ENCODE measurements at regions not wholly inside any gene's neighbourhood (a gene's known extent, or its start where the extent isn't known, plus 50 kb on each side); places are given as distances from the start of the nearest gene placed in this dataset.

DNA sequence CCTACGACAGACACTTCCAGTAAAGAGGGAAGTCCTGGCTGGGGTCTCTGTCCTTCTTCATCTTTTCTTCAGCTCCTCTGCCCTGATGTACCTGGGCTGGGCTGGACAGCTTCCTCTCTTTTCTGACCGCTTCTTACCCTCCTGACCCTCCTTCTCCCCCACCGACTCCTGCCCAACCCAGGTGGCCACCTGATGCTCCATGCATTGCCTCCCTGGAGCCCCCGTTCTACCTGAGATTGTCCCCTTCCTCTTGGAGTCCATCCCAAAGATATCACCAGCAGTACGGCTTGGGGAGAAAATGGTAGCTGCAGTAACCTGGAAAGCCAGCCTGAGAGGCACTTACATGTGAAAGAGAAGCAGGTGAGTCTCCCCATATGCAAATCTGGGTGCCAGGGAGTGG lies 566.3 kb downstream of the TCERG1L start:
- DNase-seq (ENCODE audit: low spot score), result no peak

DNA sequence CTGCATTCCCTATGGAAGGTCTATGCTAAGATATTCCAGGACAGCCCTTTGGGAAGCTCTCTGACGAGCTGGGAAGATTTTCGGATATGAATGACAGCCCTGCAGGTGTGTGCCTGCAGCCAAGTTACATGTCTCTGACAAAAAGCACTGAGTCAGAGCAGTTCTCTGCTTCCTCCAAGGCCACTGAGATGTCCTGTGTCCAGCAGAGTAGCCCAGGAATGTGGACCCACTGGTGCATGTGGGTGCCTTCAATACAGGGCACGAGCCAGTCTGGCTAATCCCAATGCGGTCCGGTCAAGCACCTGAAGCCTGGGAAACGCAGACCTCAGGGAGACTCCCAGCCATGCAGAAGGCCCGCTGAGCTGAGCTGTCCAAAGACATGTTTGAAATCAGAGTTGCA lies 565.7 kb downstream of the TCERG1L start:
- DNase-seq (ENCODE audit: low spot score), result no peak

DNA sequence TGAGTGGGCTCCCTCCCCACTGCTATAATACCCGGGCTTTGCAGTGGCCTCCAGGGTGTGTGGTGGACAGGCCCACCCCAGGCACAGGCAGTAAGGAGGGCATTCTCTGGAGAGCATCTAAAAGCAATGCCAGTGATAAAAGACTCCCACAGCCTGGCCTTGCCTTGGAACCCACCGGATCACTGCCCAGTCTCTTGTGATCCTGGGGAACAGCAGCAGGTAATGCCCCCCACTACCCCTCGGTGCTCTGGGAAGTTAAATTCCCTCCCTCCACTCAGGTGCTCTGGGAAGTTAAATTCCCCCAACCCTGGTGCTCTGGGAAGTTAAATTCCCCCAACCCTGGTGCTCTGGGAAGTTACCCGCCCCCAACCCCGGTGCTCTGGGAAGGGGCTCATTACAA lies 565.2 kb downstream of the TCERG1L start:
- no peak for DNase-seq (ENCODE audit: low spot score)

DNA sequence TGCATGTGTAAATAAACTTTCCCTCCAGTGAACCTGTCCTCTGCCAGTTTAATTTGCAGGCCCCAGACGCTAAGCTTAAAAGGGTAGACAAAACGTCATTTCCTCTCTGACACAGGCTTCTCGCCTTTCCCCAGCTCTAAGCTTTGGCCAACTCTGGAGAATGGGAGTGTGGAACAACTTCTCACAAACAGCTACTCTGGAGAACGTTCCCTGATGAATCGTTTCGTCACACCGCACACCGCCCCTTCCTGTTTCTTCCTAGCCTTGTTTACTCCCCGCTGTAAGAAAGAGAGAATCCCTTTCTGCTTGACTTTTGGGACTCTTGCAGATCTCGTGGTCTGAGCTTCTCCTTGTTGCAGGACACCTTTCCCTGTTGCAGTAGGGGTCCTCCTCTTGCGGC lies 564.2 kb downstream of the TCERG1L start:
- no peak for DNase-seq (ENCODE audit: low spot score)

DNA sequence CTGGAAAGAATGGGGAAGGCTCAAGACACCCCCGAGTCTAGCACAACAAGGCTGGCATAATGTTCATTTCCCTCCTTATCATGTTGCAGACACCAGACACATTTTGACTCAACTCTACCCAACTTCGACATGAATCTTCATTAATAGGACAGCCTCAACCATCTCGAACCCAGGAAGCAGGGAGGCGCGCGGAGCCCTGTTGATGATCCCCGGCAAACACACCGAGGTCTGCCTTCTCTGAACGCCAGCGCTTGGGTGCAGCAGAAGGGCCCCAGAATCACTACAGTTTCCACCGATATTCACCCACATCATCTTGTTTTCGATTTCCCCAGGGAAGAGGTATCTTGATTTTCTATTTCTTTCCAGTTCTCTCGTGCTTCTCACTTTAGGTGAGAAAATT lies 563.6 kb downstream of the TCERG1L start:
- no peak for DNase-seq (ENCODE audit: low spot score)

DNA sequence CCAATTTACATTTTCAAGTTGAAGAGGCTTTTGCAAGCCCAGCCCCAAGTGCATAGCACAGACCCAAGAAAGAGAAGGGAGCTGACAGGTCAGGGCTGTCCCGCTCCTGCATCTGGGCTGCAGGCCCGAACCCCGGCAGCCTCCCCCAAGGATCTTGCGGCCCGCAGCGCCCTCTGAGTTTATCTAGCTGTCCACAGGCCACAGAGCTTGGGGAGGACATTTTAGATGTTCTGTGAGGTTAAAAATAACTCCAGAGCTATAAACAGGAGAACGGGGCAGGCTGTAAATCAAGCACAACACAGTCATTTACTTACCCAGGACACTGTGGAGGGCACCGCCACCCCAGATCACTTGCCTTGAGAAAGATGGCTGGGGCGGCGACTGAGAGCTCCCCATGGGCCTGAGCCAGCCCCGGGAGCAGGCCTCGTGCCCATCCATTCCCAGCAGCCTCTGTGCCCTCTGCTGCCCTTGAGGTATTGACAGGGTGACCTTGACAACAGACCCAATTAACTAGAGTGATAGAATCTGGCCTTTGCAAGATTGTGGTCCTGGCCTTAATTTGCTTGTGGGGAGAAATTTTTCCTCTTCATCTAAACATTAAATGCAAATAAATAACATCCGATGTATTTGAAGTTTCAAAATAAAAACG lies 563.0 kb downstream of the TCERG1L start:
- DNase-seq (ENCODE audit: low spot score), result no peak

DNA sequence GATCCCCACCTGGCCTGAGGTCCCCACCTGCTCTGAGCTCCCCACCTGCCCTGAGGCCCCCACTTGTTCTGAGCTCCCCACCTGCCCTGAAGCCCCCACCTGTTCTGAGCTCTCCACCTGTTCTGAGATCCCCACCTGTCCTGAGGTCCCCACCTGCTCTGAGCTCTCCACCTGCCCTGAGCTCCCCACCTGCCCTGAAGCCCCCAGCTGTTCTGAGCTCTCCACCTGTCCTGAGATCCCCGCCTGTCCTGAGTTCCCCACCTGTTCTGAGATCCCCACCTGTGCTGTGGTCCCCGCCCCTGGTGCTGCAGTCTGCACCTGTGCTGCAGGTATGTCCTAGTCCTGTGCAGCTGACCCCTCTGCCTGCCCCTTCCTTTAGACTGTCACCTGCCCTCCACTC lies 561.6 kb downstream of the TCERG1L start:
- no peak for DNase-seq (ENCODE audit: low spot score)

DNA sequence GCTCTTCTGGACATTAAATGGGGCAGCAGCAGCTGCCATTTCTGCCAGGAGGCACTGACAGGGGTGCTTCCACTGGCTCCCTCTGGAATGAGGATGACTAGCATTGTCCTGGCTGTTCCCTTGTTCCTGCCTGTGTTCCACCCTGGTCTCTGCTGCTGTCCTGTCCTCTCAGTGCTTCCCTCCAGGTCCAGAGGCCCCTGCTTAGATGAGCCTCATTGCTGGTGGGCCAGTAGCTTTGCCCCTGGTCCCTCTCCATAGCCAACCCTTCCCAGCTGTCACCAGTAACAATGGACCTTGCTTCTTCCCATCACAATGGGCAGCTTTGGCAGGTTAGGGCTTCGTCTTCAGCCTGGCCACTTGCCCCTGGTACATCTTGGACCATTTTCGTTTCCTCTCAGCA lies 561.1 kb downstream of the TCERG1L start:
- DNase-seq (ENCODE audit: low spot score), result no peak

DNA sequence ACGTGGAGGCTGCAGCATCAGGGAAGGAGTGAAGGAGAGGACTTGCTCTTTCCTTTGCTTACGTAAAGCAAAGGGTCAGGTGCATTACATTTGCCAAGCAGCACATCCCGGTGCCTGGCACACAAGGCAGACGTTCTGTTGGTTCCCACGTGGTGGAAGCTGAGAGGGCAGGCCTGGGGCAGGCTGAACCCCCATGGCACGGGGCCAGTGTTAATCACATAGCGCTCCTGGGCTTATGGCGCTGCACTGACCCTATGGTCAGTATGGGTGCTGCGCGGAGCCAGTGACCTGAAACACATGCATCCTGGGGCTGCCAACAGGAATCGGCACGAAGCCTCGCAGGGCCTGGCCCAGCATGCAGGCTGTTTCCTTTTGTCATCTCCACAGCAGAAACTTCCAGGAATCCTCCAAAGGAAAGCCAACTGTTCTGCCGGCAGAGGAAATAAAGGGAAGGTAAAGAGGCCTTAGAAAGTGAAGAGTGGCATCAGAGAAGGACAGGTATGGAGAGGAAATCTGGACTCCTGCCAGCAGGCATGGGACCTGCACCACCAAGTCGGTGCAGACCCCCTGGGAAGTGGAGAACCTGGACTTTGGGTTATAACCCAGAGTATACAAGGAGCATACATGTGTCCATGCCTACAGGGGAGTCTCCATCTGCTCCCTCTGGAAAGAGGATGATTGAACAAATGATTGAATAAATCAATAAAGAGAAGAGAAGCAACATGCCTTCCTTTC lies 560.2 kb downstream of the TCERG1L start:
- DNase-seq (ENCODE audit: low spot score), result no peak

DNA sequence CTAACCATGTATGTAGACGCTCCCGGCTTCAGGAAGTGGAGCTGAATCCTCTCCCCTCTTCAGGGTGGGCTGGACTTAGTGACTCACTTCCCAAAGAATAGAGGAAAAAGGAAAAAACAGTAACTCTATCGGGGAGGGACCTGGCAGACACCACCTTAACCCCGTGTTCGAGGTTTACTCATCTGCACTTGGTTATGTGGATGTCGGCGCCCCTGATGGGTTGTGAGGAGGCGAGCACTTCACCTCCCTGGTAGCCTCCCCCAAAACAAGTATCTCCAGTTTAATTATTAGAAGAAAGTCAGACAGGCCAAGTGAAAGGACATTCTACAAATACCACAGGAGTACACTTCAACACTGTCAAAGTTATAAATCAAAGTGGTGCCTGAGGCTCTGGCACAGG lies 559.7 kb downstream of the TCERG1L start:
- DNase-seq (ENCODE audit: low spot score), result no peak

DNA sequence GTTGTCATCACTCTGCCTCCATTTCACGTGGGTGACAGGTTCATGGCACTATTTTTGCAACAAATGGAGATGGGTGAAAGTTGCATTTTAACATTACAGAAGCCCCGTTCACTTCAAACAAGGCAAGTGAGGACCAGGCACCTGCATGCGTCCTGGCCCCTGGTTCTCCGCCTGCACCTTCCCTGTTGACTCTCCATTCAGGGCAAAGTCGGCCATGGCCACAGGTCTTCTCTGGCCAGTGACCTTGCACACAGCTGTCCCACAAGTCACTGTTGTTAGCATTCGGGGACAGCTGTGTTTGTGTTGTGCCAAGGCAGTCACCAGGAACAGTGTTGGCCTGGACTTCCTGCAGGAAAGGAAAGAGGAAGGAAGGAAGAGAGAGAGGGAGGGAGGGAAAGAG lies 554.9 kb downstream of the TCERG1L start:
- DNase-seq (ENCODE audit: low spot score), result no peak

DNA sequence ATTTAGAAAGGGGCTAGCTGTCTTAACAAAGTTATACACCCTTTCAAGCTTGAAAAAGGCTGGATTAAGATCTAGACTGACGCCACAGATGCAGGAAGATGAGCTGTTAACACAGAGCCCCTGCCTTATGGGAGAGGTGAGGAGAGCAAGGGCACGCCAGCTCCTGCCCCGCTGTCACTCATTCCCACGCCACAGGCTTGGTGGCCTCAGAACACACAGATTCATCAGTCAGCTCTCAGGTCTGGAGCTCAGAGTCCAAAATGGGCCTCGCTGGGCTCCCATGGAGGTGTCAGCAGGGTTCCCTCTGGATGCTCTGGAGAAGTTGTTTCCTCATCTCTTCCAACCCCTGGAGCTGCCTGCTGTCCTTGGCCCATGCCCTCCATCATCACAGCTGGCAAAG lies 554.2 kb downstream of the TCERG1L start:
- DNase-seq (ENCODE audit: low spot score), result no peak

DNA sequence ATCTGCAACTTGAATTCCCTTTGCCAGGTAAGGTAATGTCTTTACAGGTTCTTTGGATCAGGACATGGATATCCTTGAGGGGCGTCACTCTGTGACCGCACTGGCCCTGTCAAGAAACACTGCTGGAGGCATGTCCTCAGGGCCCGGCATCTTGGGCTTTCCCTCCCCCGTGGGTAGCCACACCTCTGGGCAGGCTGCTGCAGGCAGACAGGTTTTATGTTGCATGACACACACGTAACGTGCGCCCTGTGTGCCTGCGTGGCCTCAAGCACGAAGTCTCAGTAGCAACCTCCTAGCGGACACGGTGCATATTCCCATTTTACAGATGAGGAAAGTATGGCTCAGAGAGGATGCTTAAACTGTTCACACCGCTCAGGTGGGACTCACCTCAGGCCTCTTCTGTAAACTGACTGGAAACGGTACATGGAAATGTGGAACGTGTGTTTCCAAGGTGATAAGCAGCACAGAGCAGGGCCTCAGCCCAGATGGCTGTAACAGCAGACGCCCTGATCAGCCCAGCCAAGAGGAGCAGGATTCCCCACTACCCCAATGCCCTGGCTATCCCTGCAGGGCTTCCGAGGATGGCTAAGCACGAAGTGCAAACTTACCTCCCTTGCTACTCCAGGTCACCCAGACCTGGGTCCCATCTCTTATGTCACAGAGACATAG lies 553.6 kb downstream of the TCERG1L start:
- no peak for DNase-seq (ENCODE audit: low spot score)

DNA sequence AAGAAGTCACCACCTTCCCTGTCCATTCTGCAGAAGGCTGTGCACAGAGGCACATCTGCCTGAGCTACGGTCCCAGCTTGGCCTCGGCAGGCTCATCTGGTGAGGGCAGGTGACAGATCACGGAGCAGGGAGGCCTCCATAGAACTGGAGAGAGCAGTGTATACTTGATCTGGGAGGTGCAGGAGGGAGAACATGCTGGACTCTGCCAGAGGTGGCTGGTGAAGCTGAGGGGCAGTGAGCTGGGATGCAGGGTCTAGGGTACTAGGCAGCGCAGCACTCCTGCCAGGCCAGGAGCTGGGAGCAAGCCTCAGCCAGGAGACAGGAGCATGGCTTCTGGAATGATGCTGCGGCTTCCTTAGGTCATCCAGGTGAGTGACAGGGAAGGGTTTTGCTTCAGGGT lies 553.0 kb downstream of the TCERG1L start:
- no peak for DNase-seq (ENCODE audit: low spot score)

DNA sequence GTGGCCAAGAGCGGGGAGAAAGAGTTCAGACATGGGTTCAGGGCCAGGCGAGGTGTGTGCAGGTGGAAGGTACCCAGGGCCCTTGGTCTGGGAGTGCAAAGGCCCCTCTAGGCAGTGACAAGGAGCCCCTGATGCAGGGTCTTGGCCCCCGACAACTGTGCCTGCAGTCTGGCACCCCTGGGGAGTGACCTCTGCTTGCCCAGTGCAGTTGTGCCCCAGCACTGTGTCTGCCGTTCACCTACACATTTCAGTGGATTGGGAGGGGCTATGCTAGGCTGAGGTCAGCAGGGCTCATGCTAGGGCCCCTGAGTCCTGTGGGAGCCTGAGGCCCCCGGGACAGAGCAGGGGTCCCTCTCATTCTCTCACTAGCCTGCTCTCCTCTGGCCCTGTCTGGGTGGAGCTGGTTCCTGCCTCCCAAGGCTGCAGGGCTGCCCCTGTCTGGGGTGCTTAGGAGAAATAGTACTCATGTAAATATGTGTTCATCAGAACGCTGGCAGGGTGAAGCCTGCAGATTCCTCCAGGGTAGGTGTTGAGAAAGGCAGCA lies 550.4 kb downstream of the TCERG1L start:
- DNase-seq (ENCODE audit: low spot score), result no peak

DNA sequence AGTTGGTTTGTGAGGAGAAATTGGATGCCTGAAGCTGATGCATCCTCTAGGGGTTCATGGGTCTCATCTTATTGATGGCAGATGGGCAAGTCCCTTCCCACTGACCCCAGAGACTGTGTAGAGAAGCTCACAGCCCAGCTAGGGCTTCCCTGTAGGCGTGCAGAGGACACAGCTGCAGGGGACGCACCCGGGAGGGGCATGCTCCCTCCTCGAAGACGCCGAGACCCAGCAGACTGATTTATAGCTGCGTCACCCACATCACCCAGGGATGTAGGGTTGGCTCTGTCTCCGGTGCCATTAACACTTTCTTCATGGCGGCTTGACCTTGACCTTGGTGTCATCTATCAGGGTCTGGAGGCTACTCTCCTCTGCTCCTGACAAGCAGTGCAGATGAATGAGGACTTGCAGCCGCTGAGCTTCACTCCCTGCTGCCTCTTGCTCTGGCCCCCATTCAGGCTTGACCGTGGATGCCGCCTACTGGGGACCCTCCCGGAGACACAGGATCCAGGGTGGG lies 549.7 kb downstream of the TCERG1L start:
- DNase-seq (ENCODE audit: low spot score), result no peak

DNA sequence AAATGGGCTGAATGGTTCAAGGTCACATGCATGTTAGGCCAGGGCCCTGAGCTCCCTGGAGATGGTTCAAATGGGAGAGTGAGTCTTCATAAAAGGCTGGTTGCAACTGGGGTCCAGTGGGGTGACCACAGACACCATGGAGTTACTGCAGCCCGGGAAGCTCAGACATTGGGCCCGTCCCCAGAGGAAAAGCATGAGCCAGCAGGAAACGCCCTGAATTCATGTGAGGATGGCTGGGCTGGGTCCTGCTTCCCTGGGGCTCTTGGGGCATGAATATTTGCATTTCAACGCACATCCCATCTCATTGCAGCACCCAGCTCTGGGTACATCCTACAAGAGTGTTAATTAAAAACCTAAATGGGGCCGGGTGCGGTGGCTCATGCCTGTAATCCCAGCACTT lies 549.0 kb downstream of the TCERG1L start:
- DNase-seq (ENCODE audit: low spot score), result no peak

DNA sequence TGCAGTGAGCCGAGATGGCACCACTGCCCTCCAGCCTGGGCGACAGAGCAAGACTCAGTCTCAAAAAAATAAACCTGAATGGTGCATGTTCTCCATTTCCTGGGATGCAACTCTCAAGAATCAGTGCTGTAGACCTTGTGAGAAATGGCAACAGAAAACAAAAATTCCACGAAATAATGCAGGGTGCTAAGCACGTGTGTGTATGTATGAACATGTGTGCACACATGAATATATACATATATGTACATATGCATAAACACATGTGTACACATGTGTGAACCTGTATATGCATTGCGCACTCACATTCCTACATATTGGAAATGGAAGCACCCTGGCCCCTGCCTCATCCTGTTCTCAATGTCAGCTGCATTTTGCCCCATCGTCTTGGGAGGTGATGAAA lies 548.5 kb downstream of the TCERG1L start:
- DNase-seq (ENCODE audit: low spot score), result no peak

DNA sequence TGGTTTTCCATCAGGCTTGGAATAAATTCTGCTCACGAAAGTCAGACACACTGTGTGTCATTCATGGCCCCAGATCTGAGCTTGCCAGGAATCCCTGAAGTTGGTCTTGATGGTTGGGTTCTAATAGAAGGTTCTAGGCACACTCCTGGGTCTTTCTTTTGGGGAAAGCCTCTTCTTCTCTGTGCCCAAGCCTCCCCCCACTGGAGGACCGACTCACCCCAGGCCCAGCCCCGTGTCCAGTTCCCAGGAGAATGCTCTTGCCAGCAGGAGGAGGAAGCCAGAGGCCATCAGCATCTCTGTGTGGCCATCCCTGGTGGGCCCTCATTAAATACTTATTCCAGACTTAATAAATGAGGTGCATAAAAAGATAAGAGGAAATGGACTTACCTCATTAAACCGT lies 548.0 kb downstream of the TCERG1L start:
- DNase-seq (ENCODE audit: low spot score), result no peak

DNA sequence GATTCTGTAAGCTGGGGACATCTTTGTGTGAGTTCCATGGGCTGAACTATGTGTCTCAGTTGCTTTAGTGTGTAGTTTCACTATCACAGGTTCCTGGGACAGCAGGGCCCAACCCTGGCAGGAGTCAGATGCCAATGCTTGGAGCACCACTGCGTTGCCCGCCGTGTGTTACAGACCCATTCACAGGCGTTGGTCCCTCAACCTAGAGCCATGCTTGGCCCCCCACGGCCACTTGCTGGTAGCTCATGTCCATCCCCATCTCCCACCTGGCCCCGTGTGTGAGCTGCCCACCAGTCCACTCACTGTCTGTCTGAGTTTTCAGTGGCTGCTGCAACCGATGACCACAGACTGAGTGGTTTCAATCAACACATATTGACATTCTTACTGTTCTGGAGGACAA lies 546.9 kb downstream of the TCERG1L start:
- DNase-seq (ENCODE audit: low spot score), result no peak

DNA sequence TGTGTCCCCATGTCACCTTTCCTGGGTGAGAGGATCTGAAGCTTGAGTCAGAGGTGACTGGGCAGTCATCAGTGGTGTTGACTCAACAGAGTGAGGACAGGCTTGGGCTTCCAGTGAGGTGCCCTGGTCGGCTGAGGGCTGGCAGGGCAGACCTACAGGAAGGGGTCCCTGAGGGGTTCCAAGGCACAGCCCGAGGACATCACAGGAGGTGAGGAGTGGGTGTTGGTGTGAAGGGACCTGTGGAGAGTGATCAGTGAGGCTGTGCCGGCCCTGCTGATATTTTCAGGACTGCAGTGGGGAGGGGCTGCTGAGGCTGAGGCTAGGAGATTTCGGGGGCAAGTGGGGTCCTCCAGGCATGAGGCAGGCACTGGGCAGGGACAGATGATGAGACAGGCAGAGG lies 545.5 kb downstream of the TCERG1L start:
- no peak for DNase-seq (ENCODE audit: low spot score)

DNA sequence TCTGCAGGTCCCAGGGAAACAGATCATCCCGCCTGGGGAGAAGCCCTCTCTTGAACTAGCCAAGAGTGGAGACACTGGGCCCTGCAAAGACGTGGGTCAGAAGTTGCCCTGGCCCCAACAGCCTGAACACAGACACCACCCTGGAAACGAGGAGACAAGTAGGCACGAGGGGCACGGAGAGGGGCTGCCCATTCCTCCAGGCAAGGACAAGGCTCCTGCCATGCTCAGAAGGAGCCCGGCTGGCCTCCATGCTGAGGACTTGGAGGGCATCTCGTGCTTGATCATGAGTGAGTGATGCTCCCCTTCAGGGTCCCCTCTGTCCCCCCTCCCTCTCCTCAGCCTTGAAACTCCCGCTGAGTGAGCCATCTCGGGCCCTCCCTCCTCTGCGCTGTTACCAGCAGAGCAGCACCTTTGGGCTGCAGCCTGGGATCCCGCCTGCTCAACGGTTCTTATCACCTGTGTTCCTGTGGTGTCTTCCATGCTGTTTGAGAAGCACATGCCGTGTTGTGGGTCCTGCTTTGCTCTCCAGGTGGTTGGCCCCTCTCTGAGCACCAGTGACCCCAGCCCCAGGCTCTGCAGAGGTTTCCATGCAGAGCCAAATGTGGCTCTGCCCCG lies 544.3 kb downstream of the TCERG1L start:
- no peak for DNase-seq (ENCODE audit: low spot score)

All from H4 (cell line).